NT2/D1 (cell line): ENCODE measurements at regions not wholly inside any gene's neighbourhood (a gene's known extent, or its start where the extent isn't known, plus 50 kb on each side); places are given as distances from the start of the nearest gene placed in this dataset.

Experiments used
- SUZ12 ChIP-seq: IDR thresholded peaks from 2 replicates; pipeline ENCODE4 v1.6.1; 2011; ENCODE audit not compliant: insufficient read length, insufficient read depth; ENCODE audit errors: extremely low read depth
- YY1 ChIP-seq: IDR thresholded peaks from 2 replicates; pipeline ENCODE4 v1.6.1; 2011; ENCODE audit not compliant: insufficient read length, insufficient read depth
- ZNF274 ChIP-seq: IDR thresholded peaks from 2 replicates; pipeline ENCODE4 v1.6.1; 2011; ENCODE audit warnings: mild to moderate bottlenecking, low read depth, low read length

GRCh38 chr16:64857411-64857810 is 264.5 kb downstream of the CDH11 start:
- TF ChIP-seq YY1 (no peak), ZNF274 (no peak), SUZ12 (no peak)
